GM12878 (cell line): ENCODE measurements at regions not wholly inside any gene's neighbourhood (a gene's known extent, or its start where the extent isn't known, plus 50 kb on each side); places are given as distances from the start of the nearest gene placed in this dataset.

Experiments used
- ATAC-seq: fragments of 200-7000 bp; cut with Tn5 transposase; 3 replicates; pipeline ENCODE4 v1.9.1; 2020; ENCODE audit warnings: mild to moderate bottlenecking, moderate library complexity
- BruUV-seq: library from RNA; stranded (reverse); fragments of 400-500 nt; replicated peaks from 2 replicates; lab custom pipeline; 2021; lab: Mats Ljungman, UMichigan
- CTCF ChIA-PET: fragments of 300-600 bp; sonication (Branson Sonifier 250); formaldehyde crosslinking; extraction: SDS; loops from one replicate; lab custom pipeline; 2021; ENCODE audit warnings: inconsistent platforms; lab: Yijun Ruan, JAX
- POLR2A ChIA-PET: fragments of 350-600 bp; formaldehyde crosslinking; extraction: SDS; loops from one replicate; lab custom pipeline; 2021; ENCODE audit warnings: inconsistent platforms; lab: Charles Lee
- RAD21 ChIA-PET: fragments of 300-600 bp; sonication (Branson Sonifier 250); formaldehyde crosslinking; loops from one replicate; lab custom pipeline; 2023; ENCODE audit warnings: antibody characterized with exemption; ENCODE audit not compliant: unreplicated experiment; lab: Charles Lee
- SMC1A ChIA-PET: fragments of 300-600 bp; sonication (Branson Sonifier 250); formaldehyde crosslinking; loops from one replicate; lab custom pipeline; 2023; ENCODE audit not compliant: unreplicated experiment, uncharacterized antibody; lab: Charles Lee
- DNase-seq: peaks from one replicate; pipeline ENCODE4 v3.0.0-alpha.2; 2011; ENCODE audit warnings: low read depth, low spot score
- FAIRE-seq: peaks from 3 replicates; lab custom pipeline; 2011; peaks lifted over from hg19 to GRCh38; lab: Jason Lieb, UNC
- H2AFZ ChIP-seq: 2 replicates; pipeline ENCODE4 v1.6.0; 2011; ENCODE audit warnings: low read depth, low read length, control low read depth; ENCODE audit not compliant: control insufficient read depth
- H3K27ac ChIP-seq: 2 replicates; pipeline ENCODE4 v1.5.1; 2011; ENCODE audit warnings: control low read depth; ENCODE audit not compliant: control insufficient read depth, insufficient read depth
- H3K27me3 ChIP-seq, 2 experiments: replicated peaks in 1 of 2; 2 replicates each; pipeline versions ENCODE4 v1.6.0 to v1.6.1; 2011; ENCODE audit warnings: low read length in 1 of 2; ENCODE audit not compliant: control insufficient read depth in 2 of 2, insufficient read depth in 2 of 2
- H3K36me3 ChIP-seq, 2 experiments: 2 replicates each; pipeline ENCODE4 v1.5.1; 2011; ENCODE audit warnings: low read length in 1 of 2; ENCODE audit not compliant: control insufficient read depth in 2 of 2, insufficient read depth in 2 of 2
- H3K4me1 ChIP-seq: 2 replicates; pipeline ENCODE4 v1.6.1; 2011; ENCODE audit warnings: mild to moderate bottlenecking, low read length, moderate library complexity, mixed read lengths; ENCODE audit not compliant: control insufficient read depth, insufficient read depth
- H3K4me2 ChIP-seq: 2 replicates; pipeline ENCODE4 v1.6.0; 2011; ENCODE audit warnings: control low read depth; ENCODE audit not compliant: control insufficient read depth, insufficient read depth
- H3K4me3 ChIP-seq: fragments of 200-600 bp; sonication (generic); 2 replicates; pipeline ENCODE4 v1.5.1; 2016
- H3K79me2 ChIP-seq: 2 replicates; pipeline ENCODE4 v1.6.0; 2011; ENCODE audit warnings: low read length; ENCODE audit not compliant: control insufficient read depth, insufficient read depth
- H3K9ac ChIP-seq: 2 replicates; pipeline ENCODE4 v1.8.0; 2011; ENCODE audit warnings: low read length, control low read depth, mixed read lengths; ENCODE audit not compliant: control insufficient read depth, insufficient read depth
- H3K9me3 ChIP-seq: replicated peaks from 3 replicates; pipeline ENCODE4 v1.5.1; 2011; ENCODE audit warnings: mild to moderate bottlenecking, low read length; ENCODE audit not compliant: control insufficient read depth, insufficient read depth
- H4K20me1 ChIP-seq: 2 replicates; pipeline ENCODE4 v1.6.0; 2011; ENCODE audit not compliant: control insufficient read depth, insufficient read depth
- GABPA ChIP-seq: IDR thresholded peaks from 2 replicates; pipeline ENCODE4 v1.6.1; 2014; ENCODE audit warnings: antibody characterized with exemption, low read depth, mild to moderate bottlenecking, inconsistent platforms
- JUND ChIP-seq: IDR thresholded peaks from 2 replicates; pipeline ENCODE4 v1.6.1; 2012; ENCODE audit warnings: low read depth, mild to moderate bottlenecking, low read length, improper control_type of control experiment, moderate library complexity
- MEF2A ChIP-seq: IDR thresholded peaks from 2 replicates; pipeline ENCODE4 v1.6.1; 2011; ENCODE audit warnings: low read depth, mild to moderate bottlenecking, low read length, moderate library complexity; ENCODE audit not compliant: insufficient read depth
- RAD51 ChIP-seq: fragments of 450-650 bp; IDR thresholded peaks from 2 replicates; pipeline ENCODE4 v1.6.1; 2016; ENCODE audit warnings: moderate library complexity, mild to moderate bottlenecking, inconsistent platforms
- SMAD5 ChIP-seq: IDR thresholded peaks from 2 replicates; pipeline ENCODE4 v1.6.1; 2016; ENCODE audit warnings: antibody characterized with exemption, low read depth
- TCF3 ChIP-seq: IDR thresholded peaks from 2 replicates; pipeline ENCODE4 v1.6.1; 2012; ENCODE audit warnings: low read depth, mild to moderate bottlenecking, low read length, borderline replicate concordance; ENCODE audit not compliant: insufficient read depth
- USF2 ChIP-seq: IDR thresholded peaks from 2 replicates; pipeline ENCODE4 v1.6.1; 2011; ENCODE audit warnings: low read depth, low read length, improper control_type of control experiment, borderline replicate concordance
- ZNF207 ChIP-seq: fragments of 450-650 bp; IDR thresholded peaks from 2 replicates; pipeline ENCODE4 v1.6.1; 2014; ENCODE audit warnings: antibody characterized with exemption, mild to moderate bottlenecking, borderline replicate concordance
- WGBS: methylation state at CpG from one replicate; pipeline ENCODE4 v1.1.6; 2016; ENCODE audit warnings: low lambda C conversion rate; ENCODE audit not compliant: insufficient replicate concordance, insufficient coverage; ENCODE audit errors: missing lambda C conversion rate; 5-methylcytosine and 5-hydroxymethylcytosine counted together
- in situ Hi-C: fragments of 300-500 bp; cut with MboI; formaldehyde crosslinking; loops from 9 replicates; pipeline ENCODE4 v1.14.3; 2018; ENCODE audit warnings: mixed read lengths
- intact Hi-C: fragments of 100-400 bp; cut with micrococcal nuclease; formaldehyde crosslinking; loops from one replicate; pipeline ENCODE4 v1.14.2; 2022; ENCODE audit not compliant: unreplicated experiment

GRCh38 chr10:78812571-78813318 lies 256.0 kb upstream of the ZMIZ1 start:
- DNase-seq: no peak
- no peak for TF ChIP-seq JUND
- TF ChIP-seq GABPA: no peak
- no peak for TF ChIP-seq TCF3
- TF ChIP-seq RAD51: no peak
- TF ChIP-seq USF2: no peak
- TF ChIP-seq SMAD5: no peak
- TF ChIP-seq ZNF207: no peak
- no peak for TF ChIP-seq MEF2A
- BruUV-seq: no TSS peak
- Histone ChIP-seq H2AFZ (no peak overlapping the region), H3K9ac (no peak overlapping the region), H3K4me2 (no peak overlapping the region), H3K27ac (no peak overlapping the region), H4K20me1 (no peaks in the 10 kb centered on the region), H3K4me3 (no peak overlapping the region), H3K79me2 (no peaks in the 10 kb centered on the region), H3K4me1 (no peaks in the 10 kb centered on the region), H3K36me3 (no peaks in the 10 kb centered on the region), H3K27me3 (no peaks in the 10 kb centered on the region; a peak in 1 of 4 replicates), H3K9me3 (no peaks in the 10 kb centered on the region)
- ChIA-PET RAD21 (no interaction called here), SMC1A (interaction anchor here (0.6 kb wide), 1 partner anchor 106 kb away, joined by 3 read pairs; no protein-coding TSS in a partner anchor), CTCF (no interaction called here), POLR2A (no interaction called here)
- no peak for ATAC-seq
- no peak for FAIRE-seq
- intact Hi-C loops (no loop called here), in situ Hi-C loops (no loop called here)
- WGBS: 0% methylated on average over 4 of the region's 4 CpGs
